Caco-2 (cell line): ENCODE measurements at regions not wholly inside any gene's neighbourhood (a gene's known extent, or its start where the extent isn't known, plus 50 kb on each side); places are given as distances from the start of the nearest gene placed in this dataset.

Source experiments
- BruUV-seq: library from RNA; stranded (reverse); fragments of 400-500 nt; replicated peaks from 2 replicates; lab custom pipeline; 2021; lab: Mats Ljungman, UMichigan
- CTCF ChIA-PET: fragments of 300-600 bp; sonication (Branson Sonifier 250); formaldehyde crosslinking; loops from one replicate; lab custom pipeline; 2022; ENCODE audit warnings: antibody characterized with exemption; lab: Charles Lee
- POLR2A ChIA-PET: fragments of 300-600 bp; sonication (Branson Sonifier 250); formaldehyde crosslinking; loops from one replicate; lab custom pipeline; 2022; ENCODE audit warnings: antibody characterized with exemption; lab: Charles Lee
- DNase-seq, 2 experiments: peaks; one replicate each; pipeline versions ENCODE4 v3.0.0 to v3.0.0-alpha.2; 2020 to 2022
- H3K27me3 ChIP-seq: replicated peaks from 2 replicates; pipeline ENCODE4 v1.6.0; 2011; ENCODE audit warnings: low read length; ENCODE audit not compliant: control insufficient read depth, insufficient read depth
- H3K36me3 ChIP-seq: 2 replicates; pipeline ENCODE4 v1.5.1; 2011; ENCODE audit warnings: low read length; ENCODE audit not compliant: control insufficient read depth, insufficient read depth
- H3K4me1 ChIP-seq: fragments of 250-450 bp; sonication (Bioruptor Pico); 2 replicates; pipeline ENCODE4 v1.5.1; 2020; ENCODE audit warnings: mild to moderate bottlenecking
- H3K4me3 ChIP-seq: 2 replicates; pipeline ENCODE4 v1.5.1; 2011; ENCODE audit warnings: low read depth, mild to moderate bottlenecking, control low read depth, low read length
- H3K9me3 ChIP-seq: fragments of 250-450 bp; sonication (Bioruptor Pico); 2 replicates; pipeline ENCODE4 v1.5.1; 2020; ENCODE audit warnings: mild to moderate bottlenecking, moderate library complexity
- H3K27ac Mint-ChIP-seq: one replicate; pipeline ENCODE4 v1.8.0; 2022; ENCODE audit warnings: mixed read lengths; ENCODE audit not compliant: unreplicated experiment
- H3K27me3 Mint-ChIP-seq: one replicate; pipeline ENCODE4 v1.8.0; 2022; ENCODE audit warnings: mixed read lengths; ENCODE audit not compliant: insufficient read depth, unreplicated experiment
- H3K36me3 Mint-ChIP-seq: one replicate; pipeline ENCODE4 v1.8.0; 2022; ENCODE audit warnings: mild to moderate bottlenecking, mixed read lengths; ENCODE audit not compliant: insufficient read depth, unreplicated experiment
- H3K4me1 Mint-ChIP-seq: one replicate; pipeline ENCODE4 v1.8.0; 2022; ENCODE audit warnings: low read depth, mixed read lengths; ENCODE audit not compliant: unreplicated experiment
- H3K4me3 Mint-ChIP-seq: one replicate; pipeline ENCODE4 v1.8.0; 2022; ENCODE audit warnings: mild to moderate bottlenecking, moderate library complexity, mixed read lengths; ENCODE audit not compliant: unreplicated experiment
- H3K9me3 Mint-ChIP-seq: one replicate; pipeline ENCODE4 v1.8.0; 2022; ENCODE audit warnings: mixed read lengths; ENCODE audit not compliant: unreplicated experiment
- intact Hi-C: fragments of 100-400 bp; cut with micrococcal nuclease; formaldehyde crosslinking; loops from one replicate; pipeline ENCODE4 v1.10.0; 2022; ENCODE audit not compliant: unreplicated experiment
- TF ChIP-seq, protein P1 (sequence below), 2 experiments: fragments of 200-600 bp in 1 of 2; IDR thresholded peaks; 1 replicate in 1 of 2; 2 replicates in 1 of 2; pipeline versions ENCODE4 v1.5.1 to v1.8.0; 2011 to 2022; ENCODE audit warnings: antibody characterized with exemption in 1 of 2, control low read depth in 1 of 2, inconsistent platforms in 1 of 2, low read depth in 1 of 2, low read length in 1 of 2, mild to moderate bottlenecking in 1 of 2, moderate library complexity in 1 of 2; ENCODE audit not compliant: insufficient read depth in 1 of 2, severe bottlenecking in 1 of 2, unreplicated experiment in 1 of 2

GRCh38 chr2:10242451-10242850 is 60.3 kb upstream of the HPCAL1 start:
- no peaks in the 10 kb centered on the region for H3K9me3 ChIP-seq
- no TSS peak for BruUV-seq
- ChIA-PET CTCF (no interaction called here), POLR2A (no interaction called here)
- Mint-ChIP-seq H3K4me1 (no peaks in the 10 kb centered on the region), H3K36me3 (no peaks in the 10 kb centered on the region), H3K27ac (no peak overlapping the region), H3K9me3 (no peaks in the 10 kb centered on the region), H3K4me3 (no peak overlapping the region), H3K27me3 (no peaks in the 10 kb centered on the region)
- H3K36me3 ChIP-seq: no peaks in the 10 kb centered on the region
- H3K4me3 ChIP-seq: no peak overlapping the region
- intact Hi-C loops: no loop called here
- TF ChIP-seq, protein P1, sequence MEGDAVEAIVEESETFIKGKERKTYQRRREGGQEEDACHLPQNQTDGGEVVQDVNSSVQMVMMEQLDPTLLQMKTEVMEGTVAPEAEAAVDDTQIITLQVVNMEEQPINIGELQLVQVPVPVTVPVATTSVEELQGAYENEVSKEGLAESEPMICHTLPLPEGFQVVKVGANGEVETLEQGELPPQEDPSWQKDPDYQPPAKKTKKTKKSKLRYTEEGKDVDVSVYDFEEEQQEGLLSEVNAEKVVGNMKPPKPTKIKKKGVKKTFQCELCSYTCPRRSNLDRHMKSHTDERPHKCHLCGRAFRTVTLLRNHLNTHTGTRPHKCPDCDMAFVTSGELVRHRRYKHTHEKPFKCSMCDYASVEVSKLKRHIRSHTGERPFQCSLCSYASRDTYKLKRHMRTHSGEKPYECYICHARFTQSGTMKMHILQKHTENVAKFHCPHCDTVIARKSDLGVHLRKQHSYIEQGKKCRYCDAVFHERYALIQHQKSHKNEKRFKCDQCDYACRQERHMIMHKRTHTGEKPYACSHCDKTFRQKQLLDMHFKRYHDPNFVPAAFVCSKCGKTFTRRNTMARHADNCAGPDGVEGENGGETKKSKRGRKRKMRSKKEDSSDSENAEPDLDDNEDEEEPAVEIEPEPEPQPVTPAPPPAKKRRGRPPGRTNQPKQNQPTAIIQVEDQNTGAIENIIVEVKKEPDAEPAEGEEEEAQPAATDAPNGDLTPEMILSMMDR (IDR thresholded peaks at IDR 0.05; ENCODE audit: insufficient read depth in 1 of 2, low read depth in 1 of 2, low read length in 1 of 2, severe bottlenecking in 1 of 2, unreplicated experiment in 1 of 2): no peak
- no peaks in the 10 kb centered on the region for H3K4me1 ChIP-seq
- peak in 1 of 2 experiments; percentile 21 for DNase-seq
- H3K27me3 ChIP-seq: no peaks in the 10 kb centered on the region

GRCh38 chr2:10242998-10243925 is 59.4 kb upstream of the HPCAL1 start:
- no peaks in the 10 kb centered on the region for H3K4me1 Mint-ChIP-seq
- H3K9me3 Mint-ChIP-seq: no peaks in the 10 kb centered on the region
- TF ChIP-seq, protein P1 (IDR thresholded peaks at IDR 0.05; ENCODE audit: insufficient read depth in 1 of 2, low read depth in 1 of 2, low read length in 1 of 2, severe bottlenecking in 1 of 2, unreplicated experiment in 1 of 2): no peak
- H3K27ac Mint-ChIP-seq: peak overlapping the region; percentile 19
- intact Hi-C loops: no loop called here
- no TSS peak for BruUV-seq
- Histone ChIP-seq H3K27me3 (no peaks in the 10 kb centered on the region), H3K36me3 (no peaks in the 10 kb centered on the region), H3K9me3 (no peaks in the 10 kb centered on the region), H3K4me1 (no peaks in the 10 kb centered on the region), H3K4me3 (no peak overlapping the region)
- ChIA-PET POLR2A (no interaction called here), CTCF (no interaction called here)
- H3K4me3 Mint-ChIP-seq: no peak overlapping the region
- no peaks in the 10 kb centered on the region for H3K36me3 Mint-ChIP-seq
- H3K27me3 Mint-ChIP-seq: no peaks in the 10 kb centered on the region
- peak in 1 of 2 experiments; percentile 29 for DNase-seq

GRCh38 chr2:10243926-10244270 is 58.8 kb upstream of the HPCAL1 start:
- H3K27me3 ChIP-seq: no peaks in the 10 kb centered on the region
- Mint-ChIP-seq H3K36me3 (no peaks in the 10 kb centered on the region), H3K4me1 (no peaks in the 10 kb centered on the region), H3K9me3 (no peaks in the 10 kb centered on the region), H3K27me3 (no peaks in the 10 kb centered on the region), H3K27ac (peak overlapping the region; percentile 19), H3K4me3 (no peak overlapping the region)
- ChIA-PET CTCF (no interaction called here), POLR2A (no interaction called here)
- no peaks in the 10 kb centered on the region for H3K4me1 ChIP-seq
- intact Hi-C loops: no loop called here
- no peaks in the 10 kb centered on the region for H3K36me3 ChIP-seq
- H3K4me3 ChIP-seq: no peak overlapping the region
- TF ChIP-seq, protein P1 (IDR thresholded peaks at IDR 0.05; ENCODE audit: insufficient read depth in 1 of 2, low read depth in 1 of 2, low read length in 1 of 2, severe bottlenecking in 1 of 2, unreplicated experiment in 1 of 2): no peak
- no peak for DNase-seq
- peaks cover 5% of the 10 kb centered on the region; the same call in 1 of the 2 replicates for H3K9me3 ChIP-seq
- BruUV-seq: no TSS peak
